Testis (tissue), 2 donors: ENCODE measurements at regions not wholly inside any gene's neighbourhood (a gene's known extent, or its start where the extent isn't known, plus 50 kb on each side); places are given as distances from the start of the nearest gene placed in this dataset.

Experiments used
- POLR2A ChIP-seq: fragments of 450-650 bp; IDR thresholded peaks from one replicate; pipeline ENCODE4 v1.6.1; 2017; ENCODE audit warnings: antibody characterized with exemption, mild to moderate bottlenecking, moderate library complexity
- TF ChIP-seq, protein P1 (sequence below), 3 experiments: fragments of 450-650 bp in 2 of 3; fragments of 200-600 bp in 1 of 3; sonication (generic) in 1 of 3; IDR thresholded peaks; one replicate each; pipeline ENCODE4 v1.5.1; 2016 to 2019; ENCODE audit warnings: antibody characterized with exemption in 3 of 3, mild to moderate bottlenecking in 2 of 3, moderate library complexity in 1 of 3

DNA sequence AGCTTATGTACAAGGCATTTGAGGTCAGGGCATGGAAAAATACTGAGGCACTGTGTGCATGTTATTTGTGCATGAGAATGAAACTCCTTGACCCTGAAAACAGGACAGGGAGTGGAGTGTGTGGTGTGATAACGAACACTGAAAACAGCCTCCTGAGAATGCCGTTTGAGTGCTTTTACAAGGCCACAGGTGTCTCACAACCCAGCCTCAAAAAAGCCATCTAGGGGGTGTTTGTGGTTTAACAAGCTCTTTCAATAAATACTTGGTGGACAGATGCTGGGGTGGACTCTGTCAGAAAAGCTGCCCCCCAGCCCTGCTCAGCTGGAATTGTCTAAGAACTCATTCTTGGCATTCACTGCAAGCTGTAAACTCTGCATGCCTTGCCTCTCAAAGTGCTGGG is 94.0 kb upstream of the SLC25A48 start:
- TF ChIP-seq, protein P1, sequence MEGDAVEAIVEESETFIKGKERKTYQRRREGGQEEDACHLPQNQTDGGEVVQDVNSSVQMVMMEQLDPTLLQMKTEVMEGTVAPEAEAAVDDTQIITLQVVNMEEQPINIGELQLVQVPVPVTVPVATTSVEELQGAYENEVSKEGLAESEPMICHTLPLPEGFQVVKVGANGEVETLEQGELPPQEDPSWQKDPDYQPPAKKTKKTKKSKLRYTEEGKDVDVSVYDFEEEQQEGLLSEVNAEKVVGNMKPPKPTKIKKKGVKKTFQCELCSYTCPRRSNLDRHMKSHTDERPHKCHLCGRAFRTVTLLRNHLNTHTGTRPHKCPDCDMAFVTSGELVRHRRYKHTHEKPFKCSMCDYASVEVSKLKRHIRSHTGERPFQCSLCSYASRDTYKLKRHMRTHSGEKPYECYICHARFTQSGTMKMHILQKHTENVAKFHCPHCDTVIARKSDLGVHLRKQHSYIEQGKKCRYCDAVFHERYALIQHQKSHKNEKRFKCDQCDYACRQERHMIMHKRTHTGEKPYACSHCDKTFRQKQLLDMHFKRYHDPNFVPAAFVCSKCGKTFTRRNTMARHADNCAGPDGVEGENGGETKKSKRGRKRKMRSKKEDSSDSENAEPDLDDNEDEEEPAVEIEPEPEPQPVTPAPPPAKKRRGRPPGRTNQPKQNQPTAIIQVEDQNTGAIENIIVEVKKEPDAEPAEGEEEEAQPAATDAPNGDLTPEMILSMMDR (IDR thresholded peaks at IDR 0.05), result no peak
- TF ChIP-seq POLR2A, result no peak
